SK-N-SH treated with all-trans-retinoic acid at 6 μM for 48 hours (cell line): ENCODE measurements at regions not wholly inside any gene's neighbourhood (a gene's known extent, or its start where the extent isn't known, plus 50 kb on each side); places are given as distances from the start of the nearest gene placed in this dataset.

Experiments
- ATAC-seq: fragments of 200-7000 bp; cut with Tn5 transposase; 3 replicates; pipeline ENCODE4 v1.9.1; 2020; ENCODE audit warnings: mild to moderate bottlenecking, moderate library complexity
- CREB5 ChIP-seq: fragments of 250-450 bp; sonication (Bioruptor Pico); IDR thresholded peaks from 2 replicates; pipeline ENCODE4 v1.5.1; 2020; ENCODE audit warnings: low read depth, mild to moderate bottlenecking, moderate library complexity
- CSDC2 ChIP-seq: fragments of 250-450 bp; sonication (Bioruptor Pico); IDR thresholded peaks from 2 replicates; pipeline ENCODE4 v1.5.0; 2020; ENCODE audit warnings: mild to moderate bottlenecking, moderate library complexity
- CSRNP3 ChIP-seq: fragments of 250-450 bp; sonication (Bioruptor Pico); IDR thresholded peaks from 2 replicates; pipeline ENCODE4 v1.5.1; 2021; ENCODE audit warnings: mild to moderate bottlenecking, moderate library complexity
- ESRRG ChIP-seq: fragments of 250-450 bp; sonication (Bioruptor Pico); IDR thresholded peaks from 2 replicates; pipeline ENCODE4 v1.6.1; 2021; ENCODE audit warnings: mild to moderate bottlenecking
- GLIS3 ChIP-seq: fragments of 250-450 bp; sonication (Bioruptor Pico); IDR thresholded peaks from 2 replicates; pipeline ENCODE4 v1.5.0; 2020; ENCODE audit warnings: mild to moderate bottlenecking, moderate library complexity
- OSR1 ChIP-seq: fragments of 250-450 bp; sonication (Bioruptor Pico); IDR thresholded peaks from 2 replicates; pipeline ENCODE4 v1.8.0; 2022; ENCODE audit warnings: moderate library complexity, mild to moderate bottlenecking, inconsistent platforms
- RARB ChIP-seq: fragments of 250-450 bp; sonication (Bioruptor Pico); IDR thresholded peaks from 2 replicates; pipeline ENCODE4 v1.8.0; 2021; ENCODE audit warnings: mild to moderate bottlenecking, moderate library complexity
- SNAI2 ChIP-seq: fragments of 250-450 bp; sonication (Bioruptor Pico); IDR thresholded peaks from 2 replicates; pipeline ENCODE4 v1.5.0; 2020; ENCODE audit warnings: mild to moderate bottlenecking, moderate library complexity
- ZC3H10 ChIP-seq: fragments of 250-450 bp; sonication (Bioruptor Pico); IDR thresholded peaks from 2 replicates; pipeline ENCODE4 v1.5.1; 2021; ENCODE audit warnings: mild to moderate bottlenecking, moderate library complexity
- ZFP3 ChIP-seq: fragments of 250-450 bp; sonication (Bioruptor Pico); IDR thresholded peaks from 2 replicates; pipeline ENCODE4 v1.5.0; 2020; ENCODE audit warnings: mild to moderate bottlenecking, moderate library complexity
- ZNF565 ChIP-seq: fragments of 450-650 bp; formaldehyde crosslinking; conservative IDR thresholded peaks from 2 replicates; pipeline ENCODE4 v1.5.0; 2020; ENCODE audit warnings: low read depth, mild to moderate bottlenecking, moderate library complexity
- ZNF70 ChIP-seq: fragments of 450-650 bp; formaldehyde crosslinking; IDR thresholded peaks from 2 replicates; pipeline ENCODE4 v1.5.0; 2020; ENCODE audit warnings: mild to moderate bottlenecking, moderate library complexity
- ZNF8 ChIP-seq: fragments of 450-650 bp; formaldehyde crosslinking; IDR thresholded peaks from 2 replicates; pipeline ENCODE4 v1.5.0; 2020; ENCODE audit warnings: mild to moderate bottlenecking, moderate library complexity
- TF ChIP-seq, protein P1 (sequence below): fragments of 250-450 bp; sonication (Bioruptor Pico); IDR thresholded peaks from 2 replicates; pipeline ENCODE4 v1.8.0; 2021; ENCODE audit warnings: low read depth, mild to moderate bottlenecking, moderate library complexity, borderline replicate concordance
- TF ChIP-seq, protein P2 (sequence below): fragments of 250-450 bp; sonication (Bioruptor Pico); IDR thresholded peaks from 2 replicates; pipeline ENCODE4 v1.8.0; 2020; ENCODE audit warnings: mild to moderate bottlenecking, moderate library complexity, borderline replicate concordance

GRCh38 chrX:51272638-51273037 is 60.0 kb upstream of the NUDT10 start:
- no peak for TF ChIP-seq ZNF565 (CRISPR knock-in tag)
- TF ChIP-seq, protein P1, sequence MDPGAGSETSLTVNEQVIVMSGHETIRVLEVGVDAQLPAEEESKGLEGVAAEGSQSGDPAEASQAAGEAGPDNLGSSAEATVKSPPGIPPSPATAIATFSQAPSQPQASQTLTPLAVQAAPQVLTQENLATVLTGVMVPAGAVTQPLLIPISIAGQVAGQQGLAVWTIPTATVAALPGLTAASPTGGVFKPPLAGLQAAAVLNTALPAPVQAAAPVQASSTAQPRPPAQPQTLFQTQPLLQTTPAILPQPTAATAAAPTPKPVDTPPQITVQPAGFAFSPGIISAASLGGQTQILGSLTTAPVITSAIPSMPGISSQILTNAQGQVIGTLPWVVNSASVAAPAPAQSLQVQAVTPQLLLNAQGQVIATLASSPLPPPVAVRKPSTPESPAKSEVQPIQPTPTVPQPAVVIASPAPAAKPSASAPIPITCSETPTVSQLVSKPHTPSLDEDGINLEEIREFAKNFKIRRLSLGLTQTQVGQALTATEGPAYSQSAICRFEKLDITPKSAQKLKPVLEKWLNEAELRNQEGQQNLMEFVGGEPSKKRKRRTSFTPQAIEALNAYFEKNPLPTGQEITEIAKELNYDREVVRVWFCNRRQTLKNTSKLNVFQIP (CRISPR knock-in tag), result no peak
- TF ChIP-seq SNAI2 (CRISPR knock-in tag), result no peak
- TF ChIP-seq ESRRG (CRISPR knock-in tag), result no peak
- TF ChIP-seq CSDC2 (CRISPR knock-in tag), result no peak
- no peak for TF ChIP-seq GLIS3 (CRISPR knock-in tag)
- no peak for TF ChIP-seq RARB
- TF ChIP-seq ZNF8, result no peak
- TF ChIP-seq, protein P2, sequence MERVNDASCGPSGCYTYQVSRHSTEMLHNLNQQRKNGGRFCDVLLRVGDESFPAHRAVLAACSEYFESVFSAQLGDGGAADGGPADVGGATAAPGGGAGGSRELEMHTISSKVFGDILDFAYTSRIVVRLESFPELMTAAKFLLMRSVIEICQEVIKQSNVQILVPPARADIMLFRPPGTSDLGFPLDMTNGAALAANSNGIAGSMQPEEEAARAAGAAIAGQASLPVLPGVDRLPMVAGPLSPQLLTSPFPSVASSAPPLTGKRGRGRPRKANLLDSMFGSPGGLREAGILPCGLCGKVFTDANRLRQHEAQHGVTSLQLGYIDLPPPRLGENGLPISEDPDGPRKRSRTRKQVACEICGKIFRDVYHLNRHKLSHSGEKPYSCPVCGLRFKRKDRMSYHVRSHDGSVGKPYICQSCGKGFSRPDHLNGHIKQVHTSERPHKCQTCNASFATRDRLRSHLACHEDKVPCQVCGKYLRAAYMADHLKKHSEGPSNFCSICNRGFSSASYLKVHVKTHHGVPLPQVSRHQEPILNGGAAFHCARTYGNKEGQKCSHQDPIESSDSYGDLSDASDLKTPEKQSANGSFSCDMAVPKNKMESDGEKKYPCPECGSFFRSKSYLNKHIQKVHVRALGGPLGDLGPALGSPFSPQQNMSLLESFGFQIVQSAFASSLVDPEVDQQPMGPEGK (CRISPR knock-in tag), result no peak
- TF ChIP-seq CREB5 (CRISPR knock-in tag), result no peak
- TF ChIP-seq ZFP3 (CRISPR knock-in tag), result no peak
- TF ChIP-seq ZC3H10, result no peak
- no peak for ATAC-seq

- TF ChIP-seq OSR1 (CRISPR knock-in tag) (no peak), ZFP3 (CRISPR knock-in tag) (no peak), GLIS3 (CRISPR knock-in tag) (no peak), ZNF70 (no peak), SNAI2 (CRISPR knock-in tag) (no peak), CSRNP3 (CRISPR knock-in tag) (no peak), ZC3H10 (no peak)
- TF ChIP-seq, protein P2 (CRISPR knock-in tag), result no peak
- ATAC-seq, result no peak
These were observed 50.8 kb upstream of the NUDT10 start for GRCh38 chrX:51281758-51282318.
